Chondrocyte (in vitro differentiated cells): ENCODE measurements at regions not wholly inside any gene's neighbourhood (a gene's known extent, or its start where the extent isn't known, plus 50 kb on each side); places are given as distances from the start of the nearest gene placed in this dataset.
"Not testable (repeated sequence)": the region's sequence is repeated elsewhere in the genome, so short reads cannot be mapped to it uniquely, and the experiment has no call there.

ENCODE experiments used
- DNase-seq: peaks from one replicate; pipeline ENCODE4 v3.0.0; 2021; ENCODE audit warnings: mixed read lengths, low spot score
- H3K27ac Mint-ChIP-seq: one replicate; pipeline ENCODE4 v1.8.0; 2021; ENCODE audit warnings: mild to moderate bottlenecking, moderate library complexity, mixed read lengths; ENCODE audit not compliant: unreplicated experiment
- H3K27me3 Mint-ChIP-seq: 2 replicates; pipeline ENCODE4 v1.8.0; 2021; ENCODE audit warnings: low read depth, mixed read lengths
- H3K36me3 Mint-ChIP-seq: 2 replicates; pipeline ENCODE4 v1.8.0; 2021; ENCODE audit warnings: low read depth, mixed read lengths
- H3K4me1 Mint-ChIP-seq: 2 replicates; pipeline ENCODE4 v1.8.0; 2021; ENCODE audit warnings: low read depth, mild to moderate bottlenecking, mixed read lengths
- H3K4me3 Mint-ChIP-seq: one replicate; pipeline ENCODE4 v1.8.0; 2021; ENCODE audit warnings: mild to moderate bottlenecking, moderate library complexity, mixed read lengths; ENCODE audit not compliant: unreplicated experiment
- H3K9me3 Mint-ChIP-seq: 2 replicates; pipeline ENCODE4 v1.8.0; 2021; ENCODE audit warnings: low read depth, mixed read lengths
- CTCF ChIP-seq: fragments of 200-600 bp; sonication (generic); IDR thresholded peaks from 2 replicates; pipeline ENCODE4 v1.5.0; 2021; ENCODE audit warnings: antibody characterized with exemption, mild to moderate bottlenecking, moderate library complexity

- no peaks in the 10 kb centered on the region for H3K36me3 Mint-ChIP-seq
- H3K27ac Mint-ChIP-seq, result no peak overlapping the region
- peaks cover 4% of the 10 kb centered on the region for H3K9me3 Mint-ChIP-seq
- no peak for DNase-seq
- no peak overlapping the region for H3K4me3 Mint-ChIP-seq
- H3K4me1 Mint-ChIP-seq, result peaks cover 8% of the 10 kb centered on the region
- no peak for TF ChIP-seq CTCF
- no peaks in the 10 kb centered on the region for H3K27me3 Mint-ChIP-seq
Measured at GRCh38 chr6:9131616-9132015, 696.3 kb upstream of the SLC35B3 start.

GRCh38 chr6:9131201-9131600, 695.9 kb upstream of the SLC35B3 start:
- Mint-ChIP-seq H3K36me3 (no peaks in the 10 kb centered on the region), H3K4me1 (peaks cover 13% of the 10 kb centered on the region), H3K27me3 (no peaks in the 10 kb centered on the region), H3K9me3 (peaks cover 4% of the 10 kb centered on the region), H3K27ac (no peak overlapping the region), H3K4me3 (no peak overlapping the region)
- TF ChIP-seq CTCF, result no peak
- no peak for DNase-seq

GRCh38 chr6:9128970-9129369, 693.6 kb upstream of the SLC35B3 start:
- no peak overlapping the region for H3K27ac Mint-ChIP-seq
- no peak overlapping the region for H3K4me3 Mint-ChIP-seq
- H3K4me1 Mint-ChIP-seq, result peaks cover 13% of the 10 kb centered on the region
- no peaks in the 10 kb centered on the region for H3K36me3 Mint-ChIP-seq
- no peak for TF ChIP-seq CTCF
- peaks cover 4% of the 10 kb centered on the region for H3K9me3 Mint-ChIP-seq
- DNase-seq, result no peak
- no peaks in the 10 kb centered on the region for H3K27me3 Mint-ChIP-seq

- no peak for TF ChIP-seq CTCF
- DNase-seq, result no peak
- no peak overlapping the region for H3K27ac Mint-ChIP-seq
- H3K27me3 Mint-ChIP-seq, result no peaks in the 10 kb centered on the region
- peaks cover 4% of the 10 kb centered on the region for H3K9me3 Mint-ChIP-seq
- no peaks in the 10 kb centered on the region for H3K36me3 Mint-ChIP-seq
- no peak overlapping the region for H3K4me3 Mint-ChIP-seq
- H3K4me1 Mint-ChIP-seq, result peaks cover 13% of the 10 kb centered on the region
Measured at GRCh38 chr6:9126878-9127560, 691.7 kb upstream of the SLC35B3 start.

- H3K27me3 Mint-ChIP-seq, DNase-seq, H3K36me3 Mint-ChIP-seq, H3K9me3 Mint-ChIP-seq, H3K4me3 Mint-ChIP-seq, H3K27ac Mint-ChIP-seq: not testable (repeated sequence)
- H3K4me1 Mint-ChIP-seq, result peaks cover 13% of the 10 kb centered on the region
Measured at GRCh38 chr6:9126034-9126433, 690.7 kb upstream of the SLC35B3 start.

GRCh38 chr6:9121549-9121948, 686.2 kb upstream of the SLC35B3 start:
- TF ChIP-seq CTCF, result no peak
- Mint-ChIP-seq H3K4me3 (no peak overlapping the region), H3K36me3 (no peaks in the 10 kb centered on the region), H3K27me3 (no peaks in the 10 kb centered on the region), H3K27ac (no peak overlapping the region), H3K9me3 (no peaks in the 10 kb centered on the region), H3K4me1 (peaks cover 4% of the 10 kb centered on the region)
- DNase-seq, result no peak
